ENCODE measurements at regions not wholly inside any gene's neighbourhood (a gene's known extent, or its start where the extent isn't known, plus 50 kb on each side); places are given as distances from the start of the nearest gene placed in this dataset.

DNA sequence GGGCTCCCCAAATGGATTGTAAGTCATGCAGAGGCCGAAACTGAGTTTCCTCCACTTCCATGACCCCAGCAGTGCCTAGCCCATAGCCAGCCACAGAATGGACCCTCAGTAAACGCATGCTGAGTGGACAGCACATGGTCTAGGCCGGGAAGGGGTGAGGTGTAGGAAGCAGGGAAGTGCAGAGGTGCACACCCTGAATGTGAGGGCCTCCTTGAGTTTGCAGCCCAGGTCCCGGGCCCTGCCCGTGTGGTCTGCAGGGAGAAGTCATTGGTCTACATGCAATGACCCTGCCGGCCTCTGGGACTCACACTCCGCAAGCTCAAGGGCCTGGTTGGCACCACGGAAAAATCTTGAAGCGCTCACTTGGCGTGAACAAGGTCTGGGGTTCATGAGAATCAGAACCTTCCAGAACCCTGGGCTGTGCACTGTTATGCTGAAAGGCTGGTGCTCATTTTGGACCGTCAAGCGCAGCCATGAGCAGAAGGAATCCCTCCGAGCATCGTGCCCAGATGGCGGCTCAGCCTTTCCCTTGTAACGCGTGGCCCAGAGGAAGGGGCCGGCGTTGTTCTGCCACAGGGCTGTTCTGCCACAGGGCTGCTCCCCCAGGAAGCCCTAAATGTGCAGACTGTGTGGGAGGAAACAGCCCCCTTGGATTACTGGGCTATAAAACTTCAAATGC lies 66.4 kb downstream of the PSMG1 start:
- in situ Hi-C loops (cut with MboI): no loop called here
- ChIA-PET POLR2A (no interaction called here), CTCF (no interaction called here), SMC1A (ENCODE audit: uncharacterized antibody, unreplicated experiment) (no interaction called here), RAD21 (ENCODE audit: unreplicated experiment) (no interaction called here)
- H4K20me1 ChIP-seq (ENCODE audit: control insufficient read depth, insufficient read depth): no peaks in the 10 kb centered on the region
- H3K4me3 ChIP-seq: no peak overlapping the region
- H2AFZ ChIP-seq (ENCODE audit: control insufficient read depth, low read depth, low read length): no peak overlapping the region
- 53% methylated on average over 19 of the region's 19 CpGs for WGBS (ENCODE audit: insufficient coverage, insufficient replicate concordance, low lambda C conversion rate, missing lambda C conversion rate)
- FAIRE-seq (no peak), DNase-seq (ENCODE audit: low read depth, low spot score) (no peak), ATAC-seq (no peak)
- no peaks in the 10 kb centered on the region for H3K27me3 ChIP-seq (replicated peaks in 1 of 2; ENCODE audit: control insufficient read depth in 2 of 2, insufficient read depth in 2 of 2, low read length in 1 of 2)
- H3K27ac ChIP-seq (ENCODE audit: control insufficient read depth, insufficient read depth): no peak overlapping the region
- no peaks in the 10 kb centered on the region for H3K36me3 ChIP-seq (ENCODE audit: control insufficient read depth in 2 of 2, insufficient read depth in 2 of 2, low read length in 1 of 2)
- H3K4me2 ChIP-seq (ENCODE audit: control insufficient read depth, insufficient read depth): no peak overlapping the region
- BruUV-seq (replicated peaks): no TSS peak
- H3K9ac ChIP-seq (ENCODE audit: control insufficient read depth, insufficient read depth, low read length): no peak overlapping the region
- H3K9me3 ChIP-seq (replicated peaks; ENCODE audit: control insufficient read depth, insufficient read depth, low read length): no peaks in the 10 kb centered on the region
- no peaks in the 10 kb centered on the region for H3K79me2 ChIP-seq (ENCODE audit: control insufficient read depth, insufficient read depth, low read length)
- no peak for TF ChIP-seq PML (IDR thresholded peaks at IDR 0.05; ENCODE audit: low read length)
- no peak for TF ChIP-seq RELA (IDR thresholded peaks at IDR 0.05; ENCODE audit: borderline replicate concordance, partially characterized antibody)
- no peak for TF ChIP-seq WRNIP1 (IDR thresholded peaks at IDR 0.05; ENCODE audit: borderline replicate concordance, low read depth, low read length)
- TF ChIP-seq LARP7 (IDR thresholded peaks at IDR 0.05): no peak
- TF ChIP-seq CUX1 (IDR thresholded peaks at IDR 0.05; ENCODE audit: insufficient replicate concordance, low read depth, low read length): no peak
- no peak for TF ChIP-seq ZBTB4 (CRISPR knock-in tag; IDR thresholded peaks at IDR 0.05)
- TF ChIP-seq ATF7 (IDR thresholded peaks at IDR 0.05; ENCODE audit: low read depth): no peak
- no peak for TF ChIP-seq BACH1 (IDR thresholded peaks at IDR 0.05; ENCODE audit: borderline replicate concordance)
- TF ChIP-seq CHD4 (IDR thresholded peaks at IDR 0.05): no peak
- TF ChIP-seq, protein P1, sequence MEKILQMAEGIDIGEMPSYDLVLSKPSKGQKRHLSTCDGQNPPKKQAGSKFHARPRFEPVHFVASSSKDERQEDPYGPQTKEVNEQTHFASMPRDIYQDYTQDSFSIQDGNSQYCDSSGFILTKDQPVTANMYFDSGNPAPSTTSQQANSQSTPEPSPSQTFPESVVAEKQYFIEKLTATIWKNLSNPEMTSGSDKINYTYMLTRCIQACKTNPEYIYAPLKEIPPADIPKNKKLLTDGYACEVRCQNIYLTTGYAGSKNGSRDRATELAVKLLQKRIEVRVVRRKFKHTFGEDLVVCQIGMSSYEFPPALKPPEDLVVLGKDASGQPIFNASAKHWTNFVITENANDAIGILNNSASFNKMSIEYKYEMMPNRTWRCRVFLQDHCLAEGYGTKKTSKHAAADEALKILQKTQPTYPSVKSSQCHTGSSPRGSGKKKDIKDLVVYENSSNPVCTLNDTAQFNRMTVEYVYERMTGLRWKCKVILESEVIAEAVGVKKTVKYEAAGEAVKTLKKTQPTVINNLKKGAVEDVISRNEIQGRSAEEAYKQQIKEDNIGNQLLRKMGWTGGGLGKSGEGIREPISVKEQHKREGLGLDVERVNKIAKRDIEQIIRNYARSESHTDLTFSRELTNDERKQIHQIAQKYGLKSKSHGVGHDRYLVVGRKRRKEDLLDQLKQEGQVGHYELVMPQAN (conservative IDR thresholded peaks at IDR 0.05): no peak
- no peak for TF ChIP-seq ESRRA (IDR thresholded peaks at IDR 0.05; ENCODE audit: low read length)
- no peak for TF ChIP-seq IKZF2 (IDR thresholded peaks at IDR 0.05)
- TF ChIP-seq USF2 (IDR thresholded peaks at IDR 0.05; ENCODE audit: borderline replicate concordance, low read depth, low read length): no peak
- TF ChIP-seq NRF1 (conservative IDR thresholded peaks at IDR 0.05; ENCODE audit: low read depth, low read length): no peak
- intact Hi-C loops (cut with micrococcal nuclease; ENCODE audit: unreplicated experiment): no loop called here
- H3K4me1 ChIP-seq (ENCODE audit: control insufficient read depth, insufficient read depth, low read length): no peaks in the 10 kb centered on the region

Measured in GM12878 (cell line).